H1 (cell line): ENCODE measurements at regions not wholly inside any gene's neighbourhood (a gene's known extent, or its start where the extent isn't known, plus 50 kb on each side); places are given as distances from the start of the nearest gene placed in this dataset.

Experiments used
- TF ChIP-seq, protein P1 (sequence below): IDR thresholded peaks from 2 replicates; pipeline ENCODE4 v1.6.1; 2012; ENCODE audit warnings: inconsistent platforms

DNA sequence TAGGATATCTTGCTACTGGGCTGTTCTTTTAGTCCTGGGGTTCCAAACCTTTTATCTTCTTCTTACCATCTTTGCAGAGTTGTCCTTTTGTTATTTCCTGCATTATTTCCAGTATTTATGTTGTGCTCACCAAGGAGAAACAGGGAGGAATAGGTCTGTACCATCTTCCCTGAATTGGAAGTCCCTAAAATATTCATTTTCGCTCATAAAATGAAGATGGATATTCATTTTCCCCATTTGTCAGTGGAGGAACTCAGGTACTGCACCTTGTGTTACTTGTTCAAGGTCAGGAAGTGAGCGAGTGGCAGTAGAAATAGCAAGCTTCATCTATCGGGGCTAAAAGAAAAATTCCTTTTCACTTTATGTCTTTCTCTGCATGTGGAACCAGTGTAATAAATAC lies 989.7 kb downstream of the CDH11 start (continued):
- TF ChIP-seq, protein P1, sequence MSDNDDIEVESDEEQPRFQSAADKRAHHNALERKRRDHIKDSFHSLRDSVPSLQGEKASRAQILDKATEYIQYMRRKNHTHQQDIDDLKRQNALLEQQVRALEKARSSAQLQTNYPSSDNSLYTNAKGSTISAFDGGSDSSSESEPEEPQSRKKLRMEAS, result no peak
